HepG2 (cell line): ENCODE measurements at regions not wholly inside any gene's neighbourhood (a gene's known extent, or its start where the extent isn't known, plus 50 kb on each side); places are given as distances from the start of the nearest gene placed in this dataset.

Source experiments
- CBX2 ChIP-seq, 2 experiments: fragments of 200-600 bp in 1 of 2; sonication (generic); formaldehyde crosslinking in 1 of 2; IDR thresholded peaks; 2 replicates each; pipeline versions ENCODE4 v1.7.0 to v1.8.1; 2018 to 2022; ENCODE audit warnings: low read depth in 2 of 2, low read length in 1 of 2, mild to moderate bottlenecking in 1 of 2, missing genetic modification reagents in 1 of 2
- NR2F6 ChIP-seq, 2 experiments: IDR thresholded peaks; 2 replicates each; pipeline ENCODE4 v1.6.1; 2016; ENCODE audit warnings: antibody characterized with exemption in 1 of 2, mild to moderate bottlenecking in 1 of 2
- RBM22 ChIP-seq: fragments of 200-400 bp; formaldehyde crosslinking; optimal IDR thresholded peaks from 2 replicates; pipeline ENCODE3; 2017; ENCODE audit warnings: mild to moderate bottlenecking, low read length, moderate library complexity
- RXRA ChIP-seq: sonication (generic); formaldehyde crosslinking; IDR thresholded peaks from 2 replicates; pipeline ENCODE4 v1.5.1; 2020; ENCODE audit warnings: missing genetic modification reagents
- SNRNP70 ChIP-seq: fragments of 200-400 bp; formaldehyde crosslinking; IDR thresholded peaks from 2 replicates; pipeline ENCODE4 v1.6.1; 2017; ENCODE audit warnings: mild to moderate bottlenecking, low read depth, low read length, moderate library complexity
- SOX5 ChIP-seq: IDR thresholded peaks from 2 replicates; pipeline ENCODE4 v1.6.1; 2016; ENCODE audit warnings: borderline replicate concordance
- ZBTB2 ChIP-seq: sonication (generic); formaldehyde crosslinking; IDR thresholded peaks from 2 replicates; pipeline ENCODE4 v1.8.0; 2022; ENCODE audit warnings: low read depth, missing genetic modification reagents
- ZBTB7B ChIP-seq: sonication (generic); formaldehyde crosslinking; IDR thresholded peaks from 2 replicates; pipeline ENCODE4 v1.4.0; 2020; ENCODE audit warnings: missing genetic modification reagents
- ZFP36L2 ChIP-seq: sonication (generic); formaldehyde crosslinking; IDR thresholded peaks from 2 replicates; pipeline ENCODE4 v1.4.0; 2020; ENCODE audit warnings: missing genetic modification reagents
- ZFP91 ChIP-seq: sonication (generic); formaldehyde crosslinking; IDR thresholded peaks from 2 replicates; pipeline ENCODE4 v1.9.0; 2022; ENCODE audit warnings: missing genetic modification reagents, mild to moderate bottlenecking, borderline replicate concordance
- ZNF235 ChIP-seq: sonication (generic); formaldehyde crosslinking; IDR thresholded peaks from 2 replicates; pipeline ENCODE4 v1.8.1; 2023; ENCODE audit warnings: mild to moderate bottlenecking, missing genetic modification reagents, borderline replicate concordance
- ZNF318 ChIP-seq: sonication (generic); formaldehyde crosslinking; IDR thresholded peaks from 2 replicates; pipeline ENCODE4 v1.4.0; 2020; ENCODE audit warnings: mild to moderate bottlenecking, missing genetic modification reagents
- ZNF329 ChIP-seq: sonication (generic); formaldehyde crosslinking; IDR thresholded peaks from 2 replicates; pipeline ENCODE4 v1.9.0; 2021; ENCODE audit warnings: low read depth, mild to moderate bottlenecking, missing genetic modification reagents
- ZNF577 ChIP-seq: sonication (generic); formaldehyde crosslinking; IDR thresholded peaks from 2 replicates; pipeline ENCODE4 v1.4.0; 2020; ENCODE audit warnings: mild to moderate bottlenecking, low read depth, missing genetic modification reagents, borderline replicate concordance

- TF ChIP-seq ZBTB2 (CRISPR knock-in tag) (no peak), ZNF318 (CRISPR knock-in tag) (peak; percentile 56; the same call in 1 of the 2 replicates), SOX5 (peak; percentile 38; the same call in 1 of the 2 replicates), RXRA (0 out of 2 replicates have a peak, but pooled peaks have one; percentile 33), ZNF235 (CRISPR knock-in tag) (no peak), RBM22 (peak; percentile 80), ZFP91 (CRISPR knock-in tag) (0 out of 2 replicates have a peak, but pooled peaks have one; percentile 36), ZBTB7B (CRISPR knock-in tag) (peak; percentile 75; the same call in 1 of the 2 replicates), ZNF329 (no peak), NR2F6 (IDR thresholded peaks at IDR 0.05) (no peak), NR2F6 (CRISPR knock-in tag; IDR thresholded peaks at IDR 0.05) (no peak), CBX2 (IDR thresholded peaks at IDR 0.05; ENCODE audit: low read depth, low read length) (no peak), CBX2 (CRISPR knock-in tag; IDR thresholded peaks at IDR 0.05; ENCODE audit: low read depth) (no peak), ZFP36L2 (no peak), SNRNP70 (no peak), ZNF577 (CRISPR knock-in tag) (no peak)
Observed at GRCh38 chr17:72479113-72479512, 358.3 kb downstream of the SOX9 start (continued).
